GM12878 (cell line): ENCODE measurements at regions not wholly inside any gene's neighbourhood (a gene's known extent, or its start where the extent isn't known, plus 50 kb on each side); places are given as distances from the start of the nearest gene placed in this dataset.
A peak's percentile ranks its signal among the peaks of the same experiment; 100 is the strongest.

Experiments used
- ATAC-seq: fragments of 200-7000 bp; cut with Tn5 transposase; 3 replicates; pipeline ENCODE4 v1.9.1; 2020; ENCODE audit warnings: mild to moderate bottlenecking, moderate library complexity
- BruUV-seq: library from RNA; stranded (reverse); fragments of 400-500 nt; replicated peaks from 2 replicates; lab custom pipeline; 2021; lab: Mats Ljungman, UMichigan
- CTCF ChIA-PET: fragments of 300-600 bp; sonication (Branson Sonifier 250); formaldehyde crosslinking; extraction: SDS; loops from one replicate; lab custom pipeline; 2021; ENCODE audit warnings: inconsistent platforms; lab: Yijun Ruan, JAX
- POLR2A ChIA-PET: fragments of 350-600 bp; formaldehyde crosslinking; extraction: SDS; loops from one replicate; lab custom pipeline; 2021; ENCODE audit warnings: inconsistent platforms; lab: Charles Lee
- RAD21 ChIA-PET: fragments of 300-600 bp; sonication (Branson Sonifier 250); formaldehyde crosslinking; loops from one replicate; lab custom pipeline; 2023; ENCODE audit warnings: antibody characterized with exemption; ENCODE audit not compliant: unreplicated experiment; lab: Charles Lee
- SMC1A ChIA-PET: fragments of 300-600 bp; sonication (Branson Sonifier 250); formaldehyde crosslinking; loops from one replicate; lab custom pipeline; 2023; ENCODE audit not compliant: unreplicated experiment, uncharacterized antibody; lab: Charles Lee
- DNase-seq: peaks from one replicate; pipeline ENCODE4 v3.0.0-alpha.2; 2011; ENCODE audit warnings: low read depth, low spot score
- FAIRE-seq: peaks from 3 replicates; lab custom pipeline; 2011; peaks lifted over from hg19 to GRCh38; lab: Jason Lieb, UNC
- H2AFZ ChIP-seq: 2 replicates; pipeline ENCODE4 v1.6.0; 2011; ENCODE audit warnings: low read depth, low read length, control low read depth; ENCODE audit not compliant: control insufficient read depth
- H3K27ac ChIP-seq: 2 replicates; pipeline ENCODE4 v1.5.1; 2011; ENCODE audit warnings: control low read depth; ENCODE audit not compliant: control insufficient read depth, insufficient read depth
- H3K27me3 ChIP-seq, 2 experiments: replicated peaks in 1 of 2; 2 replicates each; pipeline versions ENCODE4 v1.6.0 to v1.6.1; 2011; ENCODE audit warnings: low read length in 1 of 2; ENCODE audit not compliant: control insufficient read depth in 2 of 2, insufficient read depth in 2 of 2
- H3K36me3 ChIP-seq, 2 experiments: 2 replicates each; pipeline ENCODE4 v1.5.1; 2011; ENCODE audit warnings: low read length in 1 of 2; ENCODE audit not compliant: control insufficient read depth in 2 of 2, insufficient read depth in 2 of 2
- H3K4me1 ChIP-seq: 2 replicates; pipeline ENCODE4 v1.6.1; 2011; ENCODE audit warnings: mild to moderate bottlenecking, low read length, moderate library complexity, mixed read lengths; ENCODE audit not compliant: control insufficient read depth, insufficient read depth
- H3K4me2 ChIP-seq: 2 replicates; pipeline ENCODE4 v1.6.0; 2011; ENCODE audit warnings: control low read depth; ENCODE audit not compliant: control insufficient read depth, insufficient read depth
- H3K4me3 ChIP-seq: fragments of 200-600 bp; sonication (generic); 2 replicates; pipeline ENCODE4 v1.5.1; 2016
- H3K79me2 ChIP-seq: 2 replicates; pipeline ENCODE4 v1.6.0; 2011; ENCODE audit warnings: low read length; ENCODE audit not compliant: control insufficient read depth, insufficient read depth
- H3K9ac ChIP-seq: 2 replicates; pipeline ENCODE4 v1.8.0; 2011; ENCODE audit warnings: low read length, control low read depth, mixed read lengths; ENCODE audit not compliant: control insufficient read depth, insufficient read depth
- H3K9me3 ChIP-seq: replicated peaks from 3 replicates; pipeline ENCODE4 v1.5.1; 2011; ENCODE audit warnings: mild to moderate bottlenecking, low read length; ENCODE audit not compliant: control insufficient read depth, insufficient read depth
- H4K20me1 ChIP-seq: 2 replicates; pipeline ENCODE4 v1.6.0; 2011; ENCODE audit not compliant: control insufficient read depth, insufficient read depth
- BACH1 ChIP-seq: fragments of 450-650 bp; IDR thresholded peaks from 2 replicates; pipeline ENCODE4 v1.6.1; 2017; ENCODE audit warnings: mild to moderate bottlenecking, borderline replicate concordance
- BRCA1 ChIP-seq: IDR thresholded peaks from 2 replicates; pipeline ENCODE4 v1.6.1; 2011; ENCODE audit warnings: low read depth, low read length, improper control_type of control experiment
- IKZF2 ChIP-seq, 2 experiments: fragments of 450-650 bp; IDR thresholded peaks; 2 replicates each; pipeline ENCODE4 v1.6.1; 2017; ENCODE audit warnings: mild to moderate bottlenecking in 2 of 2, moderate library complexity in 2 of 2
- RUNX3 ChIP-seq: IDR thresholded peaks from 2 replicates; pipeline ENCODE4 v1.6.1; 2012; ENCODE audit warnings: low read length, inconsistent platforms
- SMAD1 ChIP-seq: fragments of 450-650 bp; IDR thresholded peaks from 2 replicates; pipeline ENCODE4 v1.6.1; 2018; ENCODE audit warnings: mild to moderate bottlenecking, low read depth; ENCODE audit not compliant: partially characterized antibody
- STAT1 ChIP-seq: fragments of 450-650 bp; conservative IDR thresholded peaks from 2 replicates; pipeline ENCODE4 v1.6.1; 2014; ENCODE audit warnings: antibody characterized with exemption, mild to moderate bottlenecking
- WGBS: methylation state at CpG from one replicate; pipeline ENCODE4 v1.1.6; 2016; ENCODE audit warnings: low lambda C conversion rate; ENCODE audit not compliant: insufficient replicate concordance, insufficient coverage; ENCODE audit errors: missing lambda C conversion rate; 5-methylcytosine and 5-hydroxymethylcytosine counted together
- in situ Hi-C: fragments of 300-500 bp; cut with MboI; formaldehyde crosslinking; loops from 9 replicates; pipeline ENCODE4 v1.14.3; 2018; ENCODE audit warnings: mixed read lengths
- intact Hi-C: fragments of 100-400 bp; cut with micrococcal nuclease; formaldehyde crosslinking; loops from one replicate; pipeline ENCODE4 v1.14.2; 2022; ENCODE audit not compliant: unreplicated experiment
- TF ChIP-seq, protein P1 (sequence below): fragments of 450-650 bp; IDR thresholded peaks from 2 replicates; pipeline ENCODE4 v1.6.1; 2016; ENCODE audit warnings: mild to moderate bottlenecking

- ChIA-PET RAD21 (no interaction called here), SMC1A (interaction anchor here (0.6 to 2.2 kb wide), 8 partner anchors 10 to 711 kb away, joined by 3 to 6 read pairs (median 4); no protein-coding TSS in a partner anchor), CTCF (interaction anchor here (3.4 kb wide), 1 partner anchor 21 kb away, joined by 23 read pairs; no protein-coding TSS in a partner anchor), POLR2A (no interaction called here)
- no peak overlapping the region for H3K4me2 ChIP-seq
- H2AFZ ChIP-seq, result no peak overlapping the region
- H3K27ac ChIP-seq, result no peak overlapping the region
- in situ Hi-C loops, result no loop called here
- no peak for DNase-seq
- H3K27me3 ChIP-seq, result no peaks in the 10 kb centered on the region
- TF ChIP-seq RUNX3 (no peak), BRCA1 (no peak), STAT1 (no peak), BACH1 (no peak), SMAD1 (no peak), IKZF2 (IDR thresholded peaks at IDR 0.05) (no peak)
- TF ChIP-seq, protein P1, sequence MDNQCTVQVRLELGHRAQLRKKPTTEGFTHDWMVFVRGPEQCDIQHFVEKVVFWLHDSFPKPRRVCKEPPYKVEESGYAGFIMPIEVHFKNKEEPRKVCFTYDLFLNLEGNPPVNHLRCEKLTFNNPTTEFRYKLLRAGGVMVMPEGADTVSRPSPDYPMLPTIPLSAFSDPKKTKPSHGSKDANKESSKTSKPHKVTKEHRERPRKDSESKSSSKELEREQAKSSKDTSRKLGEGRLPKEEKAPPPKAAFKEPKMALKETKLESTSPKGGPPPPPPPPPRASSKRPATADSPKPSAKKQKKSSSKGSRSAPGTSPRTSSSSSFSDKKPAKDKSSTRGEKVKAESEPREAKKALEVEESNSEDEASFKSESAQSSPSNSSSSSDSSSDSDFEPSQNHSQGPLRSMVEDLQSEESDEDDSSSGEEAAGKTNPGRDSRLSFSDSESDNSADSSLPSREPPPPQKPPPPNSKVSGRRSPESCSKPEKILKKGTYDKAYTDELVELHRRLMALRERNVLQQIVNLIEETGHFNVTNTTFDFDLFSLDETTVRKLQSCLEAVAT, result no peak
- ATAC-seq, result peak; percentile 76
- H3K4me1 ChIP-seq, result no peaks in the 10 kb centered on the region
- H3K4me3 ChIP-seq, result no peak overlapping the region
- no TSS peak for BruUV-seq
- WGBS, result 14% methylated on average over 4 of the region's 4 CpGs
- H3K79me2 ChIP-seq, result no peaks in the 10 kb centered on the region
- H3K36me3 ChIP-seq, result no peaks in the 10 kb centered on the region
- FAIRE-seq, result no peak
- no peaks in the 10 kb centered on the region for H4K20me1 ChIP-seq
- intact Hi-C loops, result no loop called here
- H3K9ac ChIP-seq, result no peak overlapping the region
- no peaks in the 10 kb centered on the region for H3K9me3 ChIP-seq
Observed at GRCh38 chr4:22875587-22876257, 183.0 kb downstream of the GBA3 start.
